K562 (cell line): ENCODE measurements at regions not wholly inside any gene's neighbourhood (a gene's known extent, or its start where the extent isn't known, plus 50 kb on each side); places are given as distances from the start of the nearest gene placed in this dataset.

Source experiments
- CREB1 ChIP-seq, 2 experiments: sonication (generic) in 1 of 2; formaldehyde crosslinking in 1 of 2; IDR thresholded peaks; 2 replicates each; pipeline versions ENCODE4 v1.6.1 to v1.8.0; 2012 to 2022; ENCODE audit warnings: inconsistent platforms in 1 of 2, mild to moderate bottlenecking in 1 of 2, missing genetic modification reagents in 1 of 2, moderate library complexity in 1 of 2
- CTCF ChIP-seq, 3 experiments: IDR thresholded peaks in 2 of 3; conservative IDR thresholded peaks in 1 of 3; 2 replicates each; pipeline ENCODE4 v1.5.1; 2011 to 2012; ENCODE audit warnings: low read length in 3 of 3, mild to moderate bottlenecking in 3 of 3, control low read depth in 2 of 3, improper control_type of control experiment in 1 of 3, inconsistent platforms in 1 of 3, low read depth in 1 of 3, mixed read lengths in 1 of 3, moderate library complexity in 1 of 3; ENCODE audit not compliant: insufficient read depth in 2 of 3
- E2F3 ChIP-seq: fragments of 250-450 bp; sonication (Bioruptor Pico); IDR thresholded peaks from 2 replicates; pipeline ENCODE4 v1.4.0; 2020; ENCODE audit warnings: mild to moderate bottlenecking
- MAFK ChIP-seq: IDR thresholded peaks from 2 replicates; pipeline ENCODE4 v1.6.1; 2011; ENCODE audit warnings: low read length, improper control_type of control experiment
- NCOA2 ChIP-seq, 2 experiments: fragments of 450-650 bp; IDR thresholded peaks; 2 replicates each; pipeline ENCODE4 v1.6.1; 2018; ENCODE audit warnings: mild to moderate bottlenecking in 2 of 2, moderate library complexity in 1 of 2; ENCODE audit not compliant: partially characterized antibody in 2 of 2
- RAD21 ChIP-seq, 2 experiments: fragments of 250-450 bp in 1 of 2; fragments of 450-650 bp in 1 of 2; sonication (Bioruptor Pico) in 1 of 2; formaldehyde crosslinking in 1 of 2; IDR thresholded peaks in 1 of 2; conservative IDR thresholded peaks in 1 of 2; 2 replicates each; pipeline versions ENCODE4 v1.4.0 to v1.8.0; 2020 to 2022; ENCODE audit warnings: mild to moderate bottlenecking in 2 of 2, moderate library complexity in 1 of 2
- SETDB1 ChIP-seq: IDR thresholded peaks from one replicate; pipeline ENCODE4 v1.6.1; 2012; ENCODE audit warnings: low read length, control low read depth, inconsistent platforms
- SREBF2 ChIP-seq: sonication (generic); formaldehyde crosslinking; IDR thresholded peaks from 2 replicates; pipeline ENCODE4 v1.4.0; 2020; ENCODE audit warnings: mild to moderate bottlenecking, missing genetic modification reagents
- ZC3H8 ChIP-seq: fragments of 450-650 bp; IDR thresholded peaks from 2 replicates; pipeline ENCODE4 v1.6.1; 2017
- ZFP36 ChIP-seq: fragments of 150-350 bp; IDR thresholded peaks from 2 replicates; pipeline ENCODE4 v1.6.1; 2018; ENCODE audit warnings: low read length, low read depth; ENCODE audit not compliant: partially characterized antibody
- ZNF347 ChIP-seq: fragments of 450-650 bp; formaldehyde crosslinking; IDR thresholded peaks from 2 replicates; pipeline ENCODE4 v1.4.0; 2020; ENCODE audit warnings: low read depth, mild to moderate bottlenecking, moderate library complexity

- TF ChIP-seq CREB1 (IDR thresholded peaks at IDR 0.05), result no peak
- no peak for TF ChIP-seq CREB1 (CRISPR knock-in tag; IDR thresholded peaks at IDR 0.05)
- TF ChIP-seq ZNF347 (CRISPR knock-in tag), result no peak
- TF ChIP-seq SETDB1, result no peak
- TF ChIP-seq ZFP36, result no peak
- TF ChIP-seq MAFK, result no peak
- no peak for TF ChIP-seq E2F3 (CRISPR knock-in tag)
- TF ChIP-seq NCOA2 (IDR thresholded peaks at IDR 0.05; ENCODE audit: partially characterized antibody in 2 of 2), result no peak
- no peak for TF ChIP-seq SREBF2 (CRISPR knock-in tag)
- TF ChIP-seq CTCF (IDR thresholded peaks at IDR 0.05 in 2 of 3, conservative IDR thresholded peaks at IDR 0.05 in 1 of 3; ENCODE audit: insufficient read depth in 2 of 3, low read depth in 1 of 3, low read length in 3 of 3), result no peak
- no peak for TF ChIP-seq ZC3H8
- TF ChIP-seq RAD21 (CRISPR knock-in tag; conservative IDR thresholded peaks at IDR 0.05 in 1 of 2, IDR thresholded peaks at IDR 0.05 in 1 of 2), result no peak
Observed at GRCh38 chr11:56845121-56845732, 96.7 kb upstream of the OR9G4 start.
